WTC11 (cell line): ENCODE measurements at regions not wholly inside any gene's neighbourhood (a gene's known extent, or its start where the extent isn't known, plus 50 kb on each side); places are given as distances from the start of the nearest gene placed in this dataset.

Experiments used
- CTCF ChIP-seq: fragments of 200-600 bp; IDR thresholded peaks from 2 replicates; pipeline ENCODE4 v1.8.0; 2022; ENCODE audit warnings: antibody characterized with exemption
- ETV6 ChIP-seq: sonication (generic); formaldehyde crosslinking; IDR thresholded peaks from 2 replicates; pipeline ENCODE4 v1.8.1; 2022; ENCODE audit warnings: mild to moderate bottlenecking, missing genetic modification reagents
- HMGXB4 ChIP-seq: sonication (generic); formaldehyde crosslinking; IDR thresholded peaks from 2 replicates; pipeline ENCODE4 v1.8.1; 2023; ENCODE audit warnings: mild to moderate bottlenecking, moderate library complexity, missing genetic modification reagents
- RELA ChIP-seq: sonication (generic); formaldehyde crosslinking; IDR thresholded peaks from 2 replicates; pipeline ENCODE4 v1.8.1; 2022; ENCODE audit warnings: missing genetic modification reagents, mild to moderate bottlenecking, borderline replicate concordance
- ZBTB43 ChIP-seq: sonication (generic); formaldehyde crosslinking; IDR thresholded peaks from 2 replicates; pipeline ENCODE4 v1.8.1; 2023; ENCODE audit warnings: mild to moderate bottlenecking, missing genetic modification reagents

- TF ChIP-seq RELA (CRISPR knock-in tag) (no peak), ETV6 (no peak), CTCF (no peak), HMGXB4 (CRISPR knock-in tag) (no peak), ZBTB43 (CRISPR knock-in tag) (no peak)
Measured at GRCh38 chr14:40273417-40273816, 841.2 kb upstream of the FBXO33 start.
